GM23338 (cell line): ENCODE measurements at regions not wholly inside any gene's neighbourhood (a gene's known extent, or its start where the extent isn't known, plus 50 kb on each side); places are given as distances from the start of the nearest gene placed in this dataset.

Source experiments
- ATAC-seq: fragments of 200-7000 bp; cut with Tn5 transposase; 3 replicates; pipeline ENCODE4 v1.9.1; 2020
- DNase-seq: peaks from one replicate; pipeline ENCODE4 v3.0.0-alpha.2; 2015; ENCODE audit warnings: low spot score
- H2AFZ ChIP-seq: fragments of 200-600 bp; sonication (generic); 2 replicates; pipeline ENCODE4 v1.8.0; 2016; ENCODE audit warnings: antibody characterized with exemption, mild to moderate bottlenecking, moderate library complexity
- H3F3A ChIP-seq: fragments of 200-600 bp; sonication (generic); replicated peaks from 2 replicates; pipeline ENCODE4 v1.8.0; 2017; ENCODE audit warnings: antibody characterized with exemption, mixed run types, low read depth
- H3K27ac ChIP-seq: fragments of 200-600 bp; sonication (generic); 2 replicates; pipeline ENCODE4 v1.6.1; 2016; ENCODE audit warnings: low read depth
- H3K27me3 ChIP-seq: fragments of 200-600 bp; sonication (generic); 2 replicates; pipeline ENCODE4 v1.8.0; 2016; ENCODE audit warnings: mild to moderate bottlenecking, mixed run types, moderate library complexity; ENCODE audit not compliant: insufficient read depth
- H3K36me3 ChIP-seq: fragments of 200-600 bp; sonication (generic); 2 replicates; pipeline ENCODE4 v1.8.0; 2016; ENCODE audit warnings: mild to moderate bottlenecking; ENCODE audit not compliant: insufficient read depth
- H3K4me1 ChIP-seq: fragments of 200-600 bp; sonication (generic); 2 replicates; pipeline ENCODE4 v1.8.0; 2016; ENCODE audit warnings: mild to moderate bottlenecking, moderate library complexity; ENCODE audit not compliant: insufficient read depth
- H3K4me2 ChIP-seq: fragments of 200-600 bp; sonication (generic); 2 replicates; pipeline ENCODE4 v1.7.1; 2017; ENCODE audit warnings: mixed run types
- H3K4me3 ChIP-seq: fragments of 200-600 bp; sonication (generic); 2 replicates; pipeline ENCODE4 v1.6.1; 2016; ENCODE audit warnings: mixed run types
- H3K79me2 ChIP-seq: fragments of 200-600 bp; sonication (generic); replicated peaks from 2 replicates; pipeline ENCODE4 v1.8.0; 2017; ENCODE audit warnings: mild to moderate bottlenecking; ENCODE audit not compliant: insufficient read depth
- H3K9me2 ChIP-seq: fragments of 200-600 bp; sonication (generic); 2 replicates; pipeline ENCODE4 v1.8.0; 2017; ENCODE audit not compliant: insufficient read depth
- H4K20me1 ChIP-seq: fragments of 200-600 bp; sonication (generic); replicated peaks from 2 replicates; pipeline ENCODE4 v1.8.0; 2017; ENCODE audit warnings: mild to moderate bottlenecking; ENCODE audit not compliant: insufficient read depth
- H3K27ac Mint-ChIP-seq: 2 replicates; pipeline ENCODE4 v1.8.0; 2020; ENCODE audit warnings: inconsistent platforms, mild to moderate bottlenecking, moderate library complexity, mixed read lengths
- H3K27me3 Mint-ChIP-seq: 3 replicates; pipeline ENCODE4 v1.8.0; 2022; ENCODE audit warnings: low read depth, mild to moderate bottlenecking, moderate library complexity, mixed read lengths, inconsistent platforms; ENCODE audit not compliant: insufficient read depth, poor library complexity
- H3K36me3 Mint-ChIP-seq: 3 replicates; pipeline ENCODE4 v1.8.0; 2021; ENCODE audit warnings: low read depth, mild to moderate bottlenecking, inconsistent platforms, moderate library complexity, mixed read lengths
- H3K4me1 Mint-ChIP-seq: 3 replicates; pipeline ENCODE4 v1.8.0; 2020; ENCODE audit warnings: mild to moderate bottlenecking, inconsistent platforms, mixed read lengths
- H3K4me3 Mint-ChIP-seq: 3 replicates; pipeline ENCODE4 v1.8.0; 2021; ENCODE audit warnings: moderate library complexity, mild to moderate bottlenecking, inconsistent platforms, mixed read lengths
- H3K9me3 Mint-ChIP-seq: 3 replicates; pipeline ENCODE4 v1.8.0; 2020; ENCODE audit warnings: moderate library complexity, mild to moderate bottlenecking, inconsistent platforms, mixed read lengths
- CREB1 ChIP-seq: fragments of 250-450 bp; sonication (Bioruptor Pico); IDR thresholded peaks from 2 replicates; pipeline ENCODE4 v1.5.0; 2020; ENCODE audit warnings: low read depth, mild to moderate bottlenecking, moderate library complexity
- EZH2phosphoT487 ChIP-seq: fragments of 200-600 bp; sonication (generic); IDR thresholded peaks from one replicate; pipeline ENCODE4 v1.8.1; 2018; ENCODE audit warnings: antibody characterized with exemption; ENCODE audit not compliant: unreplicated experiment
- JUNB ChIP-seq: IDR thresholded peaks from one replicate; pipeline ENCODE4 v1.6.1; 2016; ENCODE audit warnings: antibody characterized with exemption; ENCODE audit not compliant: unreplicated experiment
- POLR2AphosphoS5 ChIP-seq: IDR thresholded peaks from 2 replicates; pipeline ENCODE4 v1.6.1; 2016; ENCODE audit warnings: antibody characterized with exemption, low read depth
- STAT1 ChIP-seq: IDR thresholded peaks from one replicate; pipeline ENCODE4 v1.6.1; 2016; ENCODE audit warnings: antibody characterized with exemption; ENCODE audit not compliant: unreplicated experiment
- ZNF114 ChIP-seq: fragments of 250-450 bp; sonication (Bioruptor Pico); IDR thresholded peaks from 2 replicates; pipeline ENCODE4 v1.5.0; 2020; ENCODE audit warnings: mild to moderate bottlenecking, moderate library complexity
- ZNF331 ChIP-seq: fragments of 250-450 bp; sonication (Bioruptor Pico); IDR thresholded peaks from 2 replicates; pipeline ENCODE4 v1.5.0; 2020; ENCODE audit warnings: low read depth, mild to moderate bottlenecking, moderate library complexity
- TF ChIP-seq, protein P1 (sequence below): IDR thresholded peaks from 2 replicates; pipeline ENCODE4 v1.6.1; 2016; ENCODE audit warnings: antibody characterized with exemption
- TF ChIP-seq, protein P2 (sequence below), 2 experiments: fragments of 200-600 bp in 1 of 2; sonication (generic) in 1 of 2; conservative IDR thresholded peaks; 2 replicates each; pipeline versions ENCODE4 v1.5.1 to v1.6.1; 2016 to 2017; ENCODE audit warnings: antibody characterized with exemption in 2 of 2, low read depth in 2 of 2, mild to moderate bottlenecking in 2 of 2, moderate library complexity in 1 of 2
- TF ChIP-seq, protein P3 (sequence below): IDR thresholded peaks from one replicate; pipeline ENCODE4 v1.6.1; 2018; ENCODE audit warnings: antibody characterized with exemption; ENCODE audit not compliant: unreplicated experiment
- TF ChIP-seq, protein P4 (sequence below): fragments of 250-450 bp; sonication (Bioruptor Pico); IDR thresholded peaks from 2 replicates; pipeline ENCODE4 v1.5.0; 2020; ENCODE audit warnings: mild to moderate bottlenecking, moderate library complexity

DNA sequence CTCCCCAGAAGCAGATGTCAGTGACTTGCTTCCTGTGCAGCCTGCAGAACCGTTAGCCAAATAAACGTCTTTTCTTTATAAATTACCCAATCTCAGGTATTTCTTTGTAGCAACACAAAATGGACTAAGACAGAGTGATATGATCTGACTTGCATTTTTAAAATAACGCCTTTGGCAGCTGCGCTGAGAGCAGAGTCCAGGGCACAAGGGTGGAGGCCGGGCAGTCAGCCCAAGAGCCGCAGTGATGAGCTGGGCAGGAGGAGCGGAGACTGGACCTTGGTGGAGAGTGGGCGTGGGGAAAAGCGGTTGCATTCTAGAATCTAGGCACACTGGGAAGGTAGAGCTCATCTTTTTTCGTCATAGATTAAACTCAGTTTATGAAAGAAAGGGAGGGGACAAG is 56.5 kb upstream of the ACSL1 start:
- H3K36me3 Mint-ChIP-seq, result no peaks in the 10 kb centered on the region
- Histone ChIP-seq H4K20me1 (no peaks in the 10 kb centered on the region), H3K4me3 (no peak overlapping the region), H3F3A (no peaks in the 10 kb centered on the region), H3K4me2 (no peak overlapping the region), H2AFZ (no peak overlapping the region), H3K27me3 (no peaks in the 10 kb centered on the region), H3K79me2 (no peaks in the 10 kb centered on the region), H3K27ac (no peak overlapping the region), H3K36me3 (no peaks in the 10 kb centered on the region), H3K9me2 (no peaks in the 10 kb centered on the region), H3K4me1 (no peaks in the 10 kb centered on the region)
- no peak overlapping the region for H3K27ac Mint-ChIP-seq
- no peak for DNase-seq
- peaks cover 10% of the 10 kb centered on the region for H3K27me3 Mint-ChIP-seq
- H3K9me3 Mint-ChIP-seq, result no peaks in the 10 kb centered on the region
- no peak for ATAC-seq
- TF ChIP-seq POLR2AphosphoS5 (no peak), JUNB (no peak)
- H3K4me1 Mint-ChIP-seq, result no peaks in the 10 kb centered on the region
- H3K4me3 Mint-ChIP-seq, result no peak overlapping the region

DNA sequence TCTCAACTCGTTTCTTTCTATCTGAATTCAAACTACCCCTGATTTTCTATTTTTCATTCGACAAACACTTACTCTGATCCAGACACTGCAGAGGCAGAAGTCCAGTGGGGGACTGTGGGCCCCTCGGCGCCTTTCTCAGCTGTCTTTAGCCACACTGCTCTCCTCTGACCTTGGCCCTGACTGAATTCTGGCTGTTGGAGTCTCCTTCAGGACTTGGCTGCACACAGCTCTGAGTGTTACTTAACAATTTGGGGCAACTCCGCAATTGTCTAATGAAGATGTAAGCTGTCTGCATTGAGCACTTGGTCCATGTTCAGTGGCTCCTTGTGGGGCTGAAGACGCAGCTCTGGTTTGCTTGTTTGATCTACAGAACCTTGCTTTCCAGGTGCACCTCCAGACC is 57.3 kb upstream of the ACSL1 start:
- H3K4me1 Mint-ChIP-seq, result no peaks in the 10 kb centered on the region
- H3K27ac Mint-ChIP-seq, result no peak overlapping the region
- no peak overlapping the region for H3K4me3 ChIP-seq
- H3K27me3 ChIP-seq, result no peaks in the 10 kb centered on the region
- H3K4me3 Mint-ChIP-seq, result no peak overlapping the region
- peaks cover 10% of the 10 kb centered on the region for H3K27me3 Mint-ChIP-seq
- no peaks in the 10 kb centered on the region for H3K4me1 ChIP-seq
- no peaks in the 10 kb centered on the region for H3K79me2 ChIP-seq
- H3F3A ChIP-seq, result no peaks in the 10 kb centered on the region
- H3K4me2 ChIP-seq, result no peak overlapping the region
- no peaks in the 10 kb centered on the region for H3K9me2 ChIP-seq
- no peak for DNase-seq
- H3K9me3 Mint-ChIP-seq, result no peaks in the 10 kb centered on the region
- H3K36me3 ChIP-seq, result no peaks in the 10 kb centered on the region
- ATAC-seq, result no peak
- H4K20me1 ChIP-seq, result no peaks in the 10 kb centered on the region
- no peaks in the 10 kb centered on the region for H3K36me3 Mint-ChIP-seq
- no peak overlapping the region for H3K27ac ChIP-seq
- H2AFZ ChIP-seq, result no peak overlapping the region
- TF ChIP-seq, protein P1, sequence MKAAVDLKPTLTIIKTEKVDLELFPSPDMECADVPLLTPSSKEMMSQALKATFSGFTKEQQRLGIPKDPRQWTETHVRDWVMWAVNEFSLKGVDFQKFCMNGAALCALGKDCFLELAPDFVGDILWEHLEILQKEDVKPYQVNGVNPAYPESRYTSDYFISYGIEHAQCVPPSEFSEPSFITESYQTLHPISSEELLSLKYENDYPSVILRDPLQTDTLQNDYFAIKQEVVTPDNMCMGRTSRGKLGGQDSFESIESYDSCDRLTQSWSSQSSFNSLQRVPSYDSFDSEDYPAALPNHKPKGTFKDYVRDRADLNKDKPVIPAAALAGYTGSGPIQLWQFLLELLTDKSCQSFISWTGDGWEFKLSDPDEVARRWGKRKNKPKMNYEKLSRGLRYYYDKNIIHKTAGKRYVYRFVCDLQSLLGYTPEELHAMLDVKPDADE, result no peak
- TF ChIP-seq ZNF331 (CRISPR knock-in tag) (no peak), ZNF114 (no peak), STAT1 (no peak), JUNB (no peak), CREB1 (no peak), EZH2phosphoT487 (no peak)
- TF ChIP-seq, protein P2, sequence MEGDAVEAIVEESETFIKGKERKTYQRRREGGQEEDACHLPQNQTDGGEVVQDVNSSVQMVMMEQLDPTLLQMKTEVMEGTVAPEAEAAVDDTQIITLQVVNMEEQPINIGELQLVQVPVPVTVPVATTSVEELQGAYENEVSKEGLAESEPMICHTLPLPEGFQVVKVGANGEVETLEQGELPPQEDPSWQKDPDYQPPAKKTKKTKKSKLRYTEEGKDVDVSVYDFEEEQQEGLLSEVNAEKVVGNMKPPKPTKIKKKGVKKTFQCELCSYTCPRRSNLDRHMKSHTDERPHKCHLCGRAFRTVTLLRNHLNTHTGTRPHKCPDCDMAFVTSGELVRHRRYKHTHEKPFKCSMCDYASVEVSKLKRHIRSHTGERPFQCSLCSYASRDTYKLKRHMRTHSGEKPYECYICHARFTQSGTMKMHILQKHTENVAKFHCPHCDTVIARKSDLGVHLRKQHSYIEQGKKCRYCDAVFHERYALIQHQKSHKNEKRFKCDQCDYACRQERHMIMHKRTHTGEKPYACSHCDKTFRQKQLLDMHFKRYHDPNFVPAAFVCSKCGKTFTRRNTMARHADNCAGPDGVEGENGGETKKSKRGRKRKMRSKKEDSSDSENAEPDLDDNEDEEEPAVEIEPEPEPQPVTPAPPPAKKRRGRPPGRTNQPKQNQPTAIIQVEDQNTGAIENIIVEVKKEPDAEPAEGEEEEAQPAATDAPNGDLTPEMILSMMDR (conservative IDR thresholded peaks at IDR 0.05; ENCODE audit: low read depth in 2 of 2), result no peak
- TF ChIP-seq, protein P3, sequence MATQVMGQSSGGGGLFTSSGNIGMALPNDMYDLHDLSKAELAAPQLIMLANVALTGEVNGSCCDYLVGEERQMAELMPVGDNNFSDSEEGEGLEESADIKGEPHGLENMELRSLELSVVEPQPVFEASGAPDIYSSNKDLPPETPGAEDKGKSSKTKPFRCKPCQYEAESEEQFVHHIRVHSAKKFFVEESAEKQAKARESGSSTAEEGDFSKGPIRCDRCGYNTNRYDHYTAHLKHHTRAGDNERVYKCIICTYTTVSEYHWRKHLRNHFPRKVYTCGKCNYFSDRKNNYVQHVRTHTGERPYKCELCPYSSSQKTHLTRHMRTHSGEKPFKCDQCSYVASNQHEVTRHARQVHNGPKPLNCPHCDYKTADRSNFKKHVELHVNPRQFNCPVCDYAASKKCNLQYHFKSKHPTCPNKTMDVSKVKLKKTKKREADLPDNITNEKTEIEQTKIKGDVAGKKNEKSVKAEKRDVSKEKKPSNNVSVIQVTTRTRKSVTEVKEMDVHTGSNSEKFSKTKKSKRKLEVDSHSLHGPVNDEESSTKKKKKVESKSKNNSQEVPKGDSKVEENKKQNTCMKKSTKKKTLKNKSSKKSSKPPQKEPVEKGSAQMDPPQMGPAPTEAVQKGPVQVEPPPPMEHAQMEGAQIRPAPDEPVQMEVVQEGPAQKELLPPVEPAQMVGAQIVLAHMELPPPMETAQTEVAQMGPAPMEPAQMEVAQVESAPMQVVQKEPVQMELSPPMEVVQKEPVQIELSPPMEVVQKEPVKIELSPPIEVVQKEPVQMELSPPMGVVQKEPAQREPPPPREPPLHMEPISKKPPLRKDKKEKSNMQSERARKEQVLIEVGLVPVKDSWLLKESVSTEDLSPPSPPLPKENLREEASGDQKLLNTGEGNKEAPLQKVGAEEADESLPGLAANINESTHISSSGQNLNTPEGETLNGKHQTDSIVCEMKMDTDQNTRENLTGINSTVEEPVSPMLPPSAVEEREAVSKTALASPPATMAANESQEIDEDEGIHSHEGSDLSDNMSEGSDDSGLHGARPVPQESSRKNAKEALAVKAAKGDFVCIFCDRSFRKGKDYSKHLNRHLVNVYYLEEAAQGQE, result no peak
- TF ChIP-seq, protein P4, sequence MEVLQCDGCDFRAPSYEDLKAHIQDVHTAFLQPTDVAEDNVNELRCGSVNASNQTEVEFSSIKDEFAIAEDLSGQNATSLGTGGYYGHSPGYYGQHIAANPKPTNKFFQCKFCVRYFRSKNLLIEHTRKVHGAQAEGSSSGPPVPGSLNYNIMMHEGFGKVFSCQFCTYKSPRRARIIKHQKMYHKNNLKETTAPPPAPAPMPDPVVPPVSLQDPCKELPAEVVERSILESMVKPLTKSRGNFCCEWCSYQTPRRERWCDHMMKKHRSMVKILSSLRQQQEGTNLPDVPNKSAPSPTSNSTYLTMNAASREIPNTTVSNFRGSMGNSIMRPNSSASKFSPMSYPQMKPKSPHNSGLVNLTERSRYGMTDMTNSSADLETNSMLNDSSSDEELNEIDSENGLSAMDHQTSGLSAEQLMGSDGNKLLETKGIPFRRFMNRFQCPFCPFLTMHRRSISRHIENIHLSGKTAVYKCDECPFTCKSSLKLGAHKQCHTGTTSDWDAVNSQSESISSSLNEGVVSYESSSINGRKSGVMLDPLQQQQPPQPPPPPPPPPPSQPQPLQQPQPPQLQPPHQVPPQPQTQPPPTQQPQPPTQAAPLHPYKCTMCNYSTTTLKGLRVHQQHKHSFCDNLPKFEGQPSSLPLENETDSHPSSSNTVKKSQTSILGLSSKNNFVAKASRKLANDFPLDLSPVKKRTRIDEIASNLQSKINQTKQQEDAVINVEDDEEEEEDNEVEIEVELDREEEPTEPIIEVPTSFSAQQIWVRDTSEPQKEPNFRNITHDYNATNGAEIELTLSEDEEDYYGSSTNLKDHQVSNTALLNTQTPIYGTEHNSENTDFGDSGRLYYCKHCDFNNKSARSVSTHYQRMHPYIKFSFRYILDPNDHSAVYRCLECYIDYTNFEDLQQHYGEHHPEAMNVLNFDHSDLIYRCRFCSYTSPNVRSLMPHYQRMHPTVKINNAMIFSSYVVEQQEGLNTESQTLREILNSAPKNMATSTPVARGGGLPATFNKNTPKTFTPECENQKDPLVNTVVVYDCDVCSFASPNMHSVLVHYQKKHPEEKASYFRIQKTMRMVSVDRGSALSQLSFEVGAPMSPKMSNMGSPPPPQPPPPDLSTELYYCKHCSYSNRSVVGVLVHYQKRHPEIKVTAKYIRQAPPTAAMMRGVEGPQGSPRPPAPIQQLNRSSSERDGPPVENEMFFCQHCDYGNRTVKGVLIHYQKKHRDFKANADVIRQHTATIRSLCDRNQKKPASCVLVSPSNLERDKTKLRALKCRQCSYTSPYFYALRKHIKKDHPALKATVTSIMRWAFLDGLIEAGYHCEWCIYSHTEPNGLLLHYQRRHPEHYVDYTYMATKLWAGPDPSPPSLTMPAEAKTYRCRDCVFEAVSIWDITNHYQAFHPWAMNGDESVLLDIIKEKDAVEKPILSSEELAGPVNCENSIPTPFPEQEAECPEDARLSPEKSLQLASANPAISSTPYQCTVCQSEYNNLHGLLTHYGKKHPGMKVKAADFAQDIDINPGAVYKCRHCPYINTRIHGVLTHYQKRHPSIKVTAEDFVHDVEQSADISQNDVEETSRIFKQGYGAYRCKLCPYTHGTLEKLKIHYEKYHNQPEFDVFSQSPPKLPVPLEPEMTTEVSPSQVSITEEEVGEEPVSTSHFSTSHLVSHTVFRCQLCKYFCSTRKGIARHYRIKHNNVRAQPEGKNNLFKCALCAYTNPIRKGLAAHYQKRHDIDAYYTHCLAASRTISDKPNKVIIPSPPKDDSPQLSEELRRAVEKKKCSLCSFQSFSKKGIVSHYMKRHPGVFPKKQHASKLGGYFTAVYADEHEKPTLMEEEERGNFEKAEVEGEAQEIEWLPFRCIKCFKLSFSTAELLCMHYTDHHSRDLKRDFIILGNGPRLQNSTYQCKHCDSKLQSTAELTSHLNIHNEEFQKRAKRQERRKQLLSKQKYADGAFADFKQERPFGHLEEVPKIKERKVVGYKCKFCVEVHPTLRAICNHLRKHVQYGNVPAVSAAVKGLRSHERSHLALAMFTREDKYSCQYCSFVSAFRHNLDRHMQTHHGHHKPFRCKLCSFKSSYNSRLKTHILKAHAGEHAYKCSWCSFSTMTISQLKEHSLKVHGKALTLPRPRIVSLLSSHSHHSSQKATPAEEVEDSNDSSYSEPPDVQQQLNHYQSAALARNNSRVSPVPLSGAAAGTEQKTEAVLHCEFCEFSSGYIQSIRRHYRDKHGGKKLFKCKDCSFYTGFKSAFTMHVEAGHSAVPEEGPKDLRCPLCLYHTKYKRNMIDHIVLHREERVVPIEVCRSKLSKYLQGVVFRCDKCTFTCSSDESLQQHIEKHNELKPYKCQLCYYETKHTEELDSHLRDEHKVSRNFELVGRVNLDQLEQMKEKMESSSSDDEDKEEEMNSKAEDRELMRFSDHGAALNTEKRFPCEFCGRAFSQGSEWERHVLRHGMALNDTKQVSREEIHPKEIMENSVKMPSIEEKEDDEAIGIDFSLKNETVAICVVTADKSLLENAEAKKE, result no peak
